ENCODE measurements at regions not wholly inside any gene's neighbourhood (a gene's known extent, or its start where the extent isn't known, plus 50 kb on each side); places are given as distances from the start of the nearest gene placed in this dataset.
A peak's percentile ranks its signal among the peaks of the same experiment; 100 is the strongest.

GRCh38 chr18:24914171-24914525, 437.8 kb downstream of the ZNF521 start:
- H3K9me3 Mint-ChIP-seq: no peaks in the 10 kb centered on the region
- H3K4me3 Mint-ChIP-seq: no peak overlapping the region
- peaks cover 35% of the 10 kb centered on the region for H3K4me1 Mint-ChIP-seq
- no peak for DNase-seq (ENCODE audit: low read depth, low spot score)
- H3K27me3 Mint-ChIP-seq (ENCODE audit: low read depth): no peaks in the 10 kb centered on the region
- H3K36me3 Mint-ChIP-seq (ENCODE audit: low read depth): no peaks in the 10 kb centered on the region
- TF ChIP-seq, protein P1, sequence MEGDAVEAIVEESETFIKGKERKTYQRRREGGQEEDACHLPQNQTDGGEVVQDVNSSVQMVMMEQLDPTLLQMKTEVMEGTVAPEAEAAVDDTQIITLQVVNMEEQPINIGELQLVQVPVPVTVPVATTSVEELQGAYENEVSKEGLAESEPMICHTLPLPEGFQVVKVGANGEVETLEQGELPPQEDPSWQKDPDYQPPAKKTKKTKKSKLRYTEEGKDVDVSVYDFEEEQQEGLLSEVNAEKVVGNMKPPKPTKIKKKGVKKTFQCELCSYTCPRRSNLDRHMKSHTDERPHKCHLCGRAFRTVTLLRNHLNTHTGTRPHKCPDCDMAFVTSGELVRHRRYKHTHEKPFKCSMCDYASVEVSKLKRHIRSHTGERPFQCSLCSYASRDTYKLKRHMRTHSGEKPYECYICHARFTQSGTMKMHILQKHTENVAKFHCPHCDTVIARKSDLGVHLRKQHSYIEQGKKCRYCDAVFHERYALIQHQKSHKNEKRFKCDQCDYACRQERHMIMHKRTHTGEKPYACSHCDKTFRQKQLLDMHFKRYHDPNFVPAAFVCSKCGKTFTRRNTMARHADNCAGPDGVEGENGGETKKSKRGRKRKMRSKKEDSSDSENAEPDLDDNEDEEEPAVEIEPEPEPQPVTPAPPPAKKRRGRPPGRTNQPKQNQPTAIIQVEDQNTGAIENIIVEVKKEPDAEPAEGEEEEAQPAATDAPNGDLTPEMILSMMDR (conservative IDR thresholded peaks at IDR 0.05): no peak
- no peak overlapping the region for H3K27ac Mint-ChIP-seq (ENCODE audit: unreplicated experiment)

GRCh38 chr18:24914685-24915084, 437.3 kb downstream of the ZNF521 start:
- TF ChIP-seq, protein P1 (conservative IDR thresholded peaks at IDR 0.05): no peak
- DNase-seq (ENCODE audit: low read depth, low spot score): no peak

GRCh38 chr18:24915547-24915946, 436.4 kb downstream of the ZNF521 start:
- no peak for DNase-seq (ENCODE audit: low read depth, low spot score)
- Mint-ChIP-seq H3K27ac (ENCODE audit: unreplicated experiment) (no peak overlapping the region), H3K9me3 (no peaks in the 10 kb centered on the region), H3K4me1 (peaks cover 33% of the 10 kb centered on the region), H3K4me3 (no peak overlapping the region), H3K27me3 (ENCODE audit: low read depth) (no peaks in the 10 kb centered on the region), H3K36me3 (ENCODE audit: low read depth) (no peaks in the 10 kb centered on the region)
- TF ChIP-seq, protein P1 (conservative IDR thresholded peaks at IDR 0.05): no peak

More at GRCh38 chr18:24914685-24915084, 437.3 kb downstream of the ZNF521 start:
- no peak overlapping the region for H3K27ac Mint-ChIP-seq (ENCODE audit: unreplicated experiment)
- H3K4me3 Mint-ChIP-seq: no peak overlapping the region
- no peaks in the 10 kb centered on the region for H3K36me3 Mint-ChIP-seq (ENCODE audit: low read depth)
- no peaks in the 10 kb centered on the region for H3K9me3 Mint-ChIP-seq
- H3K27me3 Mint-ChIP-seq (ENCODE audit: low read depth): no peaks in the 10 kb centered on the region
- peaks cover 35% of the 10 kb centered on the region for H3K4me1 Mint-ChIP-seq

DNA sequence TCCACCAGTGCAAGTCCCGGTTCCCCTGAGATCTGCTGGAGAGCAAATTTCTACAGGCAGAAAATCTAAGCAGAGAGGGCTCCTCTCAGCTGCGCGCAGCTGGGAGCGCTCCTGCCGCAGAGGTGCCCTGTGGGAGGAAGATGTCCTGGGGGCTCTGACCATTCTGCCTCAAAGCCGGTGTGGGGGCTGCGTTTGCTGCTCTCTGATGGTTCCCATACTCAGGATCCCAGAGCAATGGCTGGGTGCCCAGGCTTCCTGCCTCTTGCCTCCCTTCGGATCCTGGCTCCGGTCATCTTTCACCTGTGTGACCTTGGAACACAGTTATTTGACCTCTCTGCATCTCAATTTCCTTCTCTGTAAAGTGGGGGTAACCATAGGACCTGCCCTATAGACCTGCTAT, 434.2 kb downstream of the ZNF521 start:
- TF ChIP-seq, protein P1 (conservative IDR thresholded peaks at IDR 0.05): no peak
- Mint-ChIP-seq H3K27ac (ENCODE audit: unreplicated experiment) (peak overlapping the region; percentile 13), H3K36me3 (ENCODE audit: low read depth) (no peaks in the 10 kb centered on the region), H3K27me3 (ENCODE audit: low read depth) (no peaks in the 10 kb centered on the region), H3K9me3 (no peaks in the 10 kb centered on the region), H3K4me1 (peaks cover 33% of the 10 kb centered on the region), H3K4me3 (no peak overlapping the region)
- no peak for DNase-seq (ENCODE audit: low read depth, low spot score)

DNA sequence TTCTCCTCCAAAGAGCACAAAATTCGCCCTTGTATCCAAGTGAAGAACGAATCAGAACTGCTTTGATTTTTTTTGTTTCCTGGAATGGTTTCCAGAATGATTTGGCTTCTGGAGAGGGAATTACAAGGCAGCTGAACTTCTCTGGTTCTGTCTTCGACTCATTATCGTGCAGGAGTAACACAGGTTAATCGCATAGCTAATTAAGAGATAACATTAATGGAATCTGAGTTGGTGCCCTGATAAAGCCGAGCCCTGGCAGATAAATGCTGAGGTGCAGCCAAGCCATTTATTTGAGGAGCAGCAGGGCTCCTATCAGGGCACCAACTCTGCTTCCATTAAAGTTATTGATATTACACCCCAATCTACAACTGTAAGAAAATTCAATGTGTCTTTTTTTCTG, 433.7 kb downstream of the ZNF521 start:
- no peaks in the 10 kb centered on the region for H3K9me3 Mint-ChIP-seq
- DNase-seq (ENCODE audit: low read depth, low spot score): no peak
- no peak overlapping the region for H3K4me3 Mint-ChIP-seq
- TF ChIP-seq, protein P1 (conservative IDR thresholded peaks at IDR 0.05): no peak
- no peaks in the 10 kb centered on the region for H3K36me3 Mint-ChIP-seq (ENCODE audit: low read depth)
- peaks cover 33% of the 10 kb centered on the region for H3K4me1 Mint-ChIP-seq
- peak overlapping the region; percentile 13 for H3K27ac Mint-ChIP-seq (ENCODE audit: unreplicated experiment)
- no peaks in the 10 kb centered on the region for H3K27me3 Mint-ChIP-seq (ENCODE audit: low read depth)

All from neural crest cell (in vitro differentiated cells).